PC-9 (cell line): ENCODE measurements at regions not wholly inside any gene's neighbourhood (a gene's known extent, or its start where the extent isn't known, plus 50 kb on each side); places are given as distances from the start of the nearest gene placed in this dataset.

Experiments
- EZH2 ChIP-seq: fragments of 200-600 bp; sonication (generic); IDR thresholded peaks from 2 replicates; pipeline ENCODE4 v1.8.0; 2017; ENCODE audit warnings: antibody characterized with exemption, low read depth
- TF ChIP-seq, protein P1 (sequence below): fragments of 200-600 bp; sonication (generic); conservative IDR thresholded peaks from 2 replicates; pipeline ENCODE4 v1.6.1; 2017; ENCODE audit warnings: mixed run types, antibody characterized with exemption, mild to moderate bottlenecking, moderate library complexity

- TF ChIP-seq, protein P1, sequence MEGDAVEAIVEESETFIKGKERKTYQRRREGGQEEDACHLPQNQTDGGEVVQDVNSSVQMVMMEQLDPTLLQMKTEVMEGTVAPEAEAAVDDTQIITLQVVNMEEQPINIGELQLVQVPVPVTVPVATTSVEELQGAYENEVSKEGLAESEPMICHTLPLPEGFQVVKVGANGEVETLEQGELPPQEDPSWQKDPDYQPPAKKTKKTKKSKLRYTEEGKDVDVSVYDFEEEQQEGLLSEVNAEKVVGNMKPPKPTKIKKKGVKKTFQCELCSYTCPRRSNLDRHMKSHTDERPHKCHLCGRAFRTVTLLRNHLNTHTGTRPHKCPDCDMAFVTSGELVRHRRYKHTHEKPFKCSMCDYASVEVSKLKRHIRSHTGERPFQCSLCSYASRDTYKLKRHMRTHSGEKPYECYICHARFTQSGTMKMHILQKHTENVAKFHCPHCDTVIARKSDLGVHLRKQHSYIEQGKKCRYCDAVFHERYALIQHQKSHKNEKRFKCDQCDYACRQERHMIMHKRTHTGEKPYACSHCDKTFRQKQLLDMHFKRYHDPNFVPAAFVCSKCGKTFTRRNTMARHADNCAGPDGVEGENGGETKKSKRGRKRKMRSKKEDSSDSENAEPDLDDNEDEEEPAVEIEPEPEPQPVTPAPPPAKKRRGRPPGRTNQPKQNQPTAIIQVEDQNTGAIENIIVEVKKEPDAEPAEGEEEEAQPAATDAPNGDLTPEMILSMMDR = no peak
- no peak for TF ChIP-seq EZH2
These were observed 992.5 kb downstream of the TYW1 start for GRCh38 chr7:67989142-67989541.
